PC-3 (cell line): ENCODE measurements at regions not wholly inside any gene's neighbourhood (a gene's known extent, or its start where the extent isn't known, plus 50 kb on each side); places are given as distances from the start of the nearest gene placed in this dataset.

Experiments used
- ATAC-seq: fragments of 200-7000 bp; cut with Tn5 transposase; 2 replicates; pipeline ENCODE4 v1.9.1; 2020; ENCODE audit warnings: mild to moderate bottlenecking, moderate library complexity
- BruUV-seq: library from RNA; stranded (reverse); fragments of 400-500 nt; replicated peaks from 2 replicates; lab custom pipeline; 2021; lab: Mats Ljungman, UMichigan
- CTCF ChIA-PET: fragments of 300-600 bp; sonication (Branson Sonifier 250); formaldehyde crosslinking; loops from one replicate; lab custom pipeline; 2022; ENCODE audit warnings: antibody characterized with exemption; lab: Charles Lee
- POLR2A ChIA-PET: fragments of 300-600 bp; sonication (Branson Sonifier 250); formaldehyde crosslinking; loops from one replicate; lab custom pipeline; 2022; ENCODE audit warnings: antibody characterized with exemption; ENCODE audit not compliant: unreplicated experiment; lab: Charles Lee
- DNase-seq: peaks from one replicate; pipeline ENCODE4 v3.0.0-alpha.2; 2015
- H2AFZ ChIP-seq: fragments of 300-600 bp; sonication (generic); 2 replicates; pipeline ENCODE4 v1.6.0; 2016; ENCODE audit warnings: antibody characterized with exemption, low read length
- H3F3A ChIP-seq: fragments of 300-600 bp; sonication (generic); one replicate; pipeline ENCODE4 v1.6.0; 2017; ENCODE audit warnings: antibody characterized with exemption, low read length, control low read depth, mild to moderate bottlenecking; ENCODE audit not compliant: unreplicated experiment
- H3K27ac ChIP-seq: fragments of 300-600 bp; sonication (generic); 2 replicates; pipeline ENCODE4 v1.5.1; 2016; ENCODE audit warnings: mild to moderate bottlenecking, low read length
- H3K27me3 ChIP-seq: fragments of 300-600 bp; sonication (generic); 2 replicates; pipeline ENCODE4 v1.6.1; 2016; ENCODE audit warnings: low read length, mixed read lengths
- H3K36me3 ChIP-seq: fragments of 300-600 bp; sonication (generic); 2 replicates; pipeline ENCODE4 v1.6.1; 2016; ENCODE audit warnings: low read depth, mixed run types, low read length, mixed read lengths
- H3K4me1 ChIP-seq: fragments of 300-600 bp; sonication (generic); 2 replicates; pipeline ENCODE4 v1.5.1; 2016; ENCODE audit warnings: low read length; ENCODE audit not compliant: insufficient read depth
- H3K4me2 ChIP-seq: fragments of 300-600 bp; sonication (generic); 2 replicates; pipeline ENCODE4 v1.6.0; 2016; ENCODE audit warnings: low read length
- H3K4me3 ChIP-seq: fragments of 300-600 bp; sonication (generic); 2 replicates; pipeline ENCODE4 v1.5.1; 2016; ENCODE audit warnings: mild to moderate bottlenecking, low read length, mixed read lengths
- H3K79me2 ChIP-seq: fragments of 300-600 bp; sonication (generic); 2 replicates; pipeline ENCODE4 v1.6.1; 2017; ENCODE audit warnings: low read length, mixed read lengths
- H3K9ac ChIP-seq: fragments of 300-600 bp; sonication (generic); 2 replicates; pipeline ENCODE4 v1.6.0; 2016; ENCODE audit warnings: mild to moderate bottlenecking, low read length
- H3K9me2 ChIP-seq: fragments of 300-600 bp; sonication (generic); replicated peaks from 2 replicates; pipeline ENCODE4 v1.6.1; 2016; ENCODE audit warnings: mixed run types, low read length, mixed read lengths
- H3K9me3 ChIP-seq: fragments of 300-600 bp; sonication (generic); 2 replicates; pipeline ENCODE4 v1.6.1; 2016; ENCODE audit warnings: low read length, mixed read lengths
- H4K20me1 ChIP-seq: fragments of 300-600 bp; sonication (generic); 2 replicates; pipeline ENCODE4 v1.6.1; 2016; ENCODE audit warnings: low read length, mixed read lengths
- EZH2 ChIP-seq: fragments of 300-600 bp; sonication (generic); IDR thresholded peaks from one replicate; pipeline ENCODE4 v1.6.1; 2017; ENCODE audit warnings: antibody characterized with exemption, mild to moderate bottlenecking, low read length; ENCODE audit not compliant: unreplicated experiment
- EZH2phosphoT487 ChIP-seq: fragments of 300-600 bp; sonication (generic); IDR thresholded peaks from 2 replicates; pipeline ENCODE4 v1.6.1; 2018; ENCODE audit warnings: mild to moderate bottlenecking, antibody characterized with exemption, low read length, borderline replicate concordance
- intact Hi-C: fragments of 100-400 bp; cut with micrococcal nuclease; formaldehyde crosslinking; loops from 2 replicates; pipeline ENCODE4 v1.9.0; 2023
- TF ChIP-seq, protein P1 (sequence below): fragments of 300-600 bp; sonication (generic); conservative IDR thresholded peaks from 2 replicates; pipeline ENCODE4 v1.5.1; 2017; ENCODE audit warnings: antibody characterized with exemption, low read depth, mild to moderate bottlenecking, low read length

DNA sequence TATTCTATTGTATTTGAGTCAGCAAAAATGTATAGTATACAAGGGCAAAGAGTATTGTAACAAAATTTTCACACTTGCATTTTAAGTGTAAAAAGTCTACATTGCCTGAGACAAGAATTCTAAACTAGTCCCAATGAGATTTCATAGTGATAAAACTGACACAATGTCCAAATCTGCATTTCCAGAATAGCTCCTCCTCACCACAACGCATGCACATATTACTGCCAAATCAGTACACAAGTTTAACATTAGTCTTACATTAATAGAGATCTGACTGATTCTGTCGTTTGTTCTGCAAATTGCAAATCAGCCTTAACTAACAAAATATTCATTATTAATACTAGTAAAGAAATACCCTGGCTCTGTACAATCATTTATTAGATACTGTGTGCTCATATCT is 222.2 kb upstream of the NEIL3 start:
- Histone ChIP-seq H3K4me2 (no peak overlapping the region), H4K20me1 (no peaks in the 10 kb centered on the region), H3K9me3 (no peaks in the 10 kb centered on the region), H3K9ac (no peak overlapping the region), H3K27ac (no peak overlapping the region), H3F3A (no peaks in the 10 kb centered on the region), H3K27me3 (no peaks in the 10 kb centered on the region), H3K9me2 (no peaks in the 10 kb centered on the region), H3K79me2 (no peaks in the 10 kb centered on the region), H3K36me3 (no peaks in the 10 kb centered on the region), H3K4me3 (no peak overlapping the region), H2AFZ (no peak overlapping the region), H3K4me1 (no peaks in the 10 kb centered on the region)
- intact Hi-C loops = loop anchor here (1.0 kb wide), 1 partner anchor 27 kb away; no protein-coding TSS in a partner anchor
- no peak for DNase-seq
- ATAC-seq = no peak
- ChIA-PET CTCF (interaction anchor here (0.6 kb wide), 1 partner anchor 10 kb away, joined by 3 read pairs; no protein-coding TSS in a partner anchor), POLR2A (no interaction called here)
- no TSS peak for BruUV-seq
- TF ChIP-seq EZH2phosphoT487 (no peak), EZH2 (no peak)
- TF ChIP-seq, protein P1, sequence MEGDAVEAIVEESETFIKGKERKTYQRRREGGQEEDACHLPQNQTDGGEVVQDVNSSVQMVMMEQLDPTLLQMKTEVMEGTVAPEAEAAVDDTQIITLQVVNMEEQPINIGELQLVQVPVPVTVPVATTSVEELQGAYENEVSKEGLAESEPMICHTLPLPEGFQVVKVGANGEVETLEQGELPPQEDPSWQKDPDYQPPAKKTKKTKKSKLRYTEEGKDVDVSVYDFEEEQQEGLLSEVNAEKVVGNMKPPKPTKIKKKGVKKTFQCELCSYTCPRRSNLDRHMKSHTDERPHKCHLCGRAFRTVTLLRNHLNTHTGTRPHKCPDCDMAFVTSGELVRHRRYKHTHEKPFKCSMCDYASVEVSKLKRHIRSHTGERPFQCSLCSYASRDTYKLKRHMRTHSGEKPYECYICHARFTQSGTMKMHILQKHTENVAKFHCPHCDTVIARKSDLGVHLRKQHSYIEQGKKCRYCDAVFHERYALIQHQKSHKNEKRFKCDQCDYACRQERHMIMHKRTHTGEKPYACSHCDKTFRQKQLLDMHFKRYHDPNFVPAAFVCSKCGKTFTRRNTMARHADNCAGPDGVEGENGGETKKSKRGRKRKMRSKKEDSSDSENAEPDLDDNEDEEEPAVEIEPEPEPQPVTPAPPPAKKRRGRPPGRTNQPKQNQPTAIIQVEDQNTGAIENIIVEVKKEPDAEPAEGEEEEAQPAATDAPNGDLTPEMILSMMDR = no peak

DNA sequence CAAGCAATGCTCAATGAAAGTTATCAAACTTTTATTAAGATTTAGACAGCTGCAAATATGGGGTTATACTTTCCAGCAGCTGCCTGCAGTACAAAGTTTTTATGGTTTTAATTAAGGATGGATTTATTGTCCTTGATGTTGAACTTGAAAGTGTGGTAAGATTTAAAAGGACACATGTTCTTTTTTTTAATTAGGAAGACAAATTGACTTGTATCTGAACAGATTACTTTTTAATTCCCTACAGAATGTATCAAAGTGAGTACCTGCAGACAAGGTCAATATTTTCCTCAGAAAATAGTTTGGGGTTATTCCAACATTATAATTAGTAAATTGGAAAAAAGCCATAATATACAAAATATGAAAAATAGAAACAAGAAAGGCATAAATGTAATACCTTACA is 218.2 kb upstream of the NEIL3 start:
- no peak for ATAC-seq
- BruUV-seq = no TSS peak
- no peaks in the 10 kb centered on the region for H3K9me3 ChIP-seq
- intact Hi-C loops = no loop called here
- TF ChIP-seq EZH2 (no peak), EZH2phosphoT487 (no peak)
- TF ChIP-seq, protein P1 = no peak
- H3K27me3 ChIP-seq = no peaks in the 10 kb centered on the region
- H3K79me2 ChIP-seq = no peaks in the 10 kb centered on the region
- H3K9ac ChIP-seq = no peak overlapping the region
- H4K20me1 ChIP-seq = no peaks in the 10 kb centered on the region
- H2AFZ ChIP-seq = no peak overlapping the region
- no peak overlapping the region for H3K4me3 ChIP-seq
- ChIA-PET CTCF (no interaction called here), POLR2A (no interaction called here)
- H3K4me1 ChIP-seq = no peaks in the 10 kb centered on the region
- H3K27ac ChIP-seq = no peak overlapping the region
- DNase-seq = no peak
- no peaks in the 10 kb centered on the region for H3F3A ChIP-seq
- no peaks in the 10 kb centered on the region for H3K9me2 ChIP-seq
- H3K36me3 ChIP-seq = no peaks in the 10 kb centered on the region
- no peak overlapping the region for H3K4me2 ChIP-seq

DNA sequence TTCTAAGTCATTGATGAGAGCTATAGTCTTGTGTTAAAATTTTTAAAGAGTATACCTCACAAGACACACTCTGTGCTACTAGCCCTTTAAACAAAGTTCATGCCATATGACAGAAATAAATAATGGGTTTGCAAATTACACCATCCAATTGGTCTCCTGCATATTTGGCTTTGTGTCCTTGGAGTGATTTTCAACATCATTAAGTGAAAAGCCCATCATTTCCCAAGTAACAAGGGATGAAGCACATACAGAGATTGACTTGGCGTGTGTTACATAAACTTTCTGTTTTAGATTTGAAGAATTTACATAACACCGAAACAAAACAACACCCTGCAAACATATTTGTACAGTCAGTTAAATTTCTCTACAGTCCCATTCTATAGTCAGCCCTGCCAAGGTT is 216.9 kb upstream of the NEIL3 start:
- DNase-seq = no peak
- Histone ChIP-seq H3K4me3 (no peak overlapping the region), H3K9ac (no peak overlapping the region), H3K36me3 (no peaks in the 10 kb centered on the region), H4K20me1 (no peaks in the 10 kb centered on the region), H3K27me3 (no peaks in the 10 kb centered on the region), H3K79me2 (no peaks in the 10 kb centered on the region), H3K27ac (no peak overlapping the region), H3K4me2 (no peak overlapping the region), H3F3A (no peaks in the 10 kb centered on the region), H3K9me3 (no peaks in the 10 kb centered on the region), H2AFZ (no peak overlapping the region), H3K9me2 (no peaks in the 10 kb centered on the region), H3K4me1 (no peaks in the 10 kb centered on the region)
- no peak for ATAC-seq
- no TSS peak for BruUV-seq
- CTCF ChIA-PET = no interaction called here
- intact Hi-C loops = no loop called here
- POLR2A ChIA-PET = no interaction called here
- TF ChIP-seq EZH2 (no peak), EZH2phosphoT487 (no peak)
- TF ChIP-seq, protein P1 = no peak
